IMR-90 (cell line): ENCODE measurements at regions not wholly inside any gene's neighbourhood (a gene's known extent, or its start where the extent isn't known, plus 50 kb on each side); places are given as distances from the start of the nearest gene placed in this dataset.

Experiments used
- ATAC-seq: fragments of 200-7000 bp; cut with Tn5 transposase; 2 replicates; pipeline ENCODE4 v1.9.1; 2020; ENCODE audit warnings: low read depth, mild to moderate bottlenecking, moderate library complexity
- BruUV-seq: library from RNA; stranded (reverse); fragments of 400-500 nt; replicated peaks from 2 replicates; lab custom pipeline; 2021; lab: Mats Ljungman, UMichigan
- CTCF ChIA-PET: fragments of 300-600 bp; formaldehyde crosslinking; extraction: SDS; loops from one replicate; lab custom pipeline; 2021; ENCODE audit warnings: antibody characterized with exemption; lab: Yijun Ruan, JAX
- POLR2A ChIA-PET: fragments of 300-600 bp; sonication (Branson Sonifier 250); formaldehyde crosslinking; loops from one replicate; lab custom pipeline; 2022; ENCODE audit warnings: antibody characterized with exemption; ENCODE audit not compliant: unreplicated experiment; lab: Charles Lee
- DNase-seq: peaks from one replicate; pipeline ENCODE4 v3.0.0; 2013
- H2AFZ ChIP-seq: replicated peaks from 2 replicates; pipeline ENCODE3; 2013; ENCODE audit warnings: low read length, mild to moderate bottlenecking; ENCODE audit not compliant: poor library complexity
- H2AK5ac ChIP-seq: 2 replicates; pipeline ENCODE4 v1.6.1; 2013; ENCODE audit warnings: low read depth, low read length, inconsistent platforms
- H2AK9ac ChIP-seq: replicated peaks from 2 replicates; pipeline ENCODE3; 2013; ENCODE audit warnings: mild to moderate bottlenecking, low read depth, low read length, moderate library complexity; ENCODE audit not compliant: poor library complexity
- H2BK120ac ChIP-seq: 2 replicates; pipeline ENCODE4 v1.6.1; 2013; ENCODE audit warnings: low read depth, low read length, inconsistent platforms
- H2BK15ac ChIP-seq: 3 replicates; pipeline ENCODE4 v1.6.1; 2013; ENCODE audit warnings: low read depth, low read length, inconsistent platforms
- H2BK20ac ChIP-seq: 2 replicates; pipeline ENCODE4 v1.6.1; 2013; ENCODE audit warnings: low read depth, mild to moderate bottlenecking, inconsistent platforms, low read length, moderate library complexity
- H2BK5ac ChIP-seq: 2 replicates; pipeline ENCODE4 v1.6.1; 2013; ENCODE audit warnings: mild to moderate bottlenecking, low read depth, low read length, inconsistent platforms; ENCODE audit not compliant: poor library complexity, severe bottlenecking
- H3K14ac ChIP-seq: replicated peaks from 2 replicates; pipeline ENCODE4 v1.6.1; 2013; ENCODE audit warnings: low read depth, low read length, inconsistent platforms
- H3K18ac ChIP-seq: 2 replicates; pipeline ENCODE4 v1.6.1; 2013; ENCODE audit warnings: low read depth, low read length, control low read depth
- H3K23ac ChIP-seq: 2 replicates; pipeline ENCODE4 v1.6.1; 2013; ENCODE audit warnings: low read depth, low read length, inconsistent platforms
- H3K27ac ChIP-seq: 2 replicates; pipeline ENCODE4 v1.5.1; 2013; ENCODE audit warnings: mild to moderate bottlenecking, control low read depth, low read length; ENCODE audit not compliant: insufficient read depth
- H3K27me3 ChIP-seq: 2 replicates; pipeline ENCODE4 v1.6.1; 2013; ENCODE audit warnings: low read length; ENCODE audit not compliant: control insufficient read depth, insufficient read depth
- H3K36me3 ChIP-seq: 2 replicates; pipeline ENCODE4 v1.6.1; 2013; ENCODE audit warnings: low read length, mixed read lengths; ENCODE audit not compliant: control insufficient read depth, insufficient read depth
- H3K4ac ChIP-seq: 2 replicates; pipeline ENCODE4 v1.6.1; 2013; ENCODE audit warnings: low read depth, low read length, inconsistent platforms
- H3K4me1 ChIP-seq: 2 replicates; pipeline ENCODE4 v1.6.1; 2013; ENCODE audit warnings: low read length, mixed read lengths; ENCODE audit not compliant: control insufficient read depth, insufficient read depth
- H3K4me2 ChIP-seq: 2 replicates; pipeline ENCODE4 v1.6.1; 2013; ENCODE audit warnings: low read depth, mild to moderate bottlenecking, control low read depth, low read length, moderate library complexity
- H3K4me3 ChIP-seq: 2 replicates; pipeline ENCODE4 v1.5.1; 2013; ENCODE audit warnings: low read depth, mild to moderate bottlenecking, control low read depth, low read length, moderate library complexity; ENCODE audit not compliant: insufficient read depth
- H3K56ac ChIP-seq: 2 replicates; pipeline ENCODE4 v1.6.1; 2013; ENCODE audit warnings: low read length, inconsistent platforms; ENCODE audit not compliant: insufficient read depth; ENCODE audit errors: extremely low read depth
- H3K79me1 ChIP-seq, 2 experiments: 2 replicates each; pipeline ENCODE4 v1.6.1; 2013; ENCODE audit warnings: low read length in 2 of 2, inconsistent platforms in 1 of 2, low read depth in 1 of 2
- H3K9ac ChIP-seq: 2 replicates; pipeline ENCODE4 v1.6.1; 2013; ENCODE audit warnings: low read depth, low read length, control low read depth
- H3K9me1 ChIP-seq: 2 replicates; pipeline ENCODE4 v1.6.1; 2013; ENCODE audit warnings: low read length, inconsistent platforms; ENCODE audit not compliant: insufficient read depth
- H3K9me3 ChIP-seq: 2 replicates; pipeline ENCODE4 v1.6.1; 2013; ENCODE audit warnings: low read length; ENCODE audit not compliant: control insufficient read depth, insufficient read depth
- H4K20me1 ChIP-seq: 2 replicates; pipeline ENCODE4 v1.6.1; 2013; ENCODE audit warnings: low read length, inconsistent platforms; ENCODE audit not compliant: insufficient read depth
- H4K5ac ChIP-seq: 2 replicates; pipeline ENCODE4 v1.6.1; 2013; ENCODE audit warnings: mild to moderate bottlenecking, low read depth, low read length, control low read depth
- H4K8ac ChIP-seq, 2 experiments: 2 replicates each; pipeline ENCODE4 v1.6.1; 2013; ENCODE audit warnings: low read depth in 2 of 2, low read length in 2 of 2, control low read depth in 1 of 2, inconsistent platforms in 1 of 2
- H4K91ac ChIP-seq: 2 replicates; pipeline ENCODE4 v1.6.1; 2013; ENCODE audit warnings: low read depth, low read length, inconsistent platforms; ENCODE audit not compliant: insufficient read depth
- BHLHE40 ChIP-seq: fragments of 150-350 bp; IDR thresholded peaks from 2 replicates; pipeline ENCODE4 v1.6.1; 2016; ENCODE audit warnings: mild to moderate bottlenecking, low read depth, low read length
- CEBPB ChIP-seq: IDR thresholded peaks from 2 replicates; pipeline ENCODE4 v1.6.1; 2012; ENCODE audit warnings: low read depth, low read length, improper control_type of control experiment
- CHD1 ChIP-seq: IDR thresholded peaks from 2 replicates; pipeline ENCODE4 v1.6.1; 2012; ENCODE audit warnings: low read depth, low read length, improper control_type of control experiment
- FOS ChIP-seq: fragments of 150-350 bp; IDR thresholded peaks from 2 replicates; pipeline ENCODE4 v1.6.1; 2016; ENCODE audit warnings: low read depth, low read length
- MAFK ChIP-seq: IDR thresholded peaks from 2 replicates; pipeline ENCODE4 v1.6.1; 2012; ENCODE audit warnings: low read depth, low read length, improper control_type of control experiment
- MAZ ChIP-seq: IDR thresholded peaks from 2 replicates; pipeline ENCODE4 v1.6.1; 2012; ENCODE audit warnings: low read depth, mild to moderate bottlenecking, low read length, improper control_type of control experiment, moderate library complexity, borderline replicate concordance
- MXI1 ChIP-seq: IDR thresholded peaks from 2 replicates; pipeline ENCODE4 v1.6.1; 2012; ENCODE audit warnings: low read depth, mild to moderate bottlenecking, low read length, moderate library complexity, borderline replicate concordance
- NFE2L2 ChIP-seq: fragments of 150-350 bp; IDR thresholded peaks from 2 replicates; pipeline ENCODE4 v1.6.1; 2016; ENCODE audit warnings: low read depth, mild to moderate bottlenecking, low read length
- POLR2A ChIP-seq: IDR thresholded peaks from 2 replicates; pipeline ENCODE4 v1.6.1; 2012; ENCODE audit warnings: mild to moderate bottlenecking, low read depth, low read length
- RAD21 ChIP-seq: IDR thresholded peaks from 2 replicates; pipeline ENCODE4 v1.6.1; 2012; ENCODE audit warnings: low read length, improper control_type of control experiment
- RCOR1 ChIP-seq: IDR thresholded peaks from 2 replicates; pipeline ENCODE4 v1.6.1; 2012; ENCODE audit warnings: mild to moderate bottlenecking, low read length, improper control_type of control experiment; ENCODE audit not compliant: insufficient replicate concordance
- RFX5 ChIP-seq: IDR thresholded peaks from 2 replicates; pipeline ENCODE4 v1.8.0; 2012; ENCODE audit warnings: low read depth, mild to moderate bottlenecking, low read length, moderate library complexity
- SMC3 ChIP-seq: fragments of 150-350 bp; IDR thresholded peaks from 2 replicates; pipeline ENCODE4 v1.6.1; 2016; ENCODE audit warnings: low read depth, mild to moderate bottlenecking, antibody characterized with exemption, low read length, moderate library complexity
- USF2 ChIP-seq: fragments of 150-350 bp; IDR thresholded peaks from 2 replicates; pipeline ENCODE4 v1.6.1; 2017; ENCODE audit warnings: mild to moderate bottlenecking, antibody characterized with exemption, low read length, low read depth
- WGBS, 2 experiments: methylation state at CpG; one replicate each; pipeline versions ENCODE4 v1.1.5 to v1.1.7; 2013; ENCODE audit warnings: missing lambda C conversion rate in 2 of 2; ENCODE audit not compliant: insufficient read length in 1 of 2; ENCODE audit errors: extremely low coverage in 2 of 2; 5-methylcytosine and 5-hydroxymethylcytosine counted together
- dilution Hi-C: fragments of 300-500 bp; cut with HindIII; formaldehyde crosslinking; loops from one replicate; pipeline ENCODE4 v1.14.3; 2018; ENCODE audit warnings: low sequenced_read_pairs; ENCODE audit not compliant: unreplicated experiment
- in situ Hi-C: fragments of 300-500 bp; cut with MboI; formaldehyde crosslinking; loops from 3 replicates; pipeline ENCODE4 v1.14.3; 2019; ENCODE audit warnings: low sequenced_read_pairs, inconsistent platforms, mixed read lengths
- intact Hi-C: fragments of 100-400 bp; cut with micrococcal nuclease; formaldehyde crosslinking; loops from 2 replicates; pipeline ENCODE4 v1.10.0; 2022
- TF ChIP-seq, protein P1 (sequence below): conservative IDR thresholded peaks from 2 replicates; pipeline ENCODE4 v1.5.1; 2012; ENCODE audit warnings: mild to moderate bottlenecking, low read depth, low read length, improper control_type of control experiment
- TF ChIP-seq, protein P2 (sequence below): fragments of 150-350 bp; IDR thresholded peaks from 2 replicates; pipeline ENCODE4 v1.6.1; 2016; ENCODE audit warnings: low read depth, mild to moderate bottlenecking, low read length, moderate library complexity, borderline replicate concordance

- dilution Hi-C loops, result no loop called here
- no peak overlapping the region for H4K91ac ChIP-seq
- no peaks in the 10 kb centered on the region for H3K36me3 ChIP-seq
- H4K5ac ChIP-seq, result no peak overlapping the region
- H3K23ac ChIP-seq, result no peak overlapping the region
- no peak overlapping the region for H2AK5ac ChIP-seq
- no peak overlapping the region for H3K4me3 ChIP-seq
- H4K20me1 ChIP-seq, result no peaks in the 10 kb centered on the region
- in situ Hi-C loops, result no loop called here
- TF ChIP-seq RAD21 (no peak), USF2 (no peak), FOS (no peak), CEBPB (no peak), CHD1 (no peak), RCOR1 (no peak), BHLHE40 (no peak), NFE2L2 (no peak), MAFK (no peak), MXI1 (no peak), SMC3 (no peak), MAZ (no peak), POLR2A (no peak), RFX5 (no peak)
- TF ChIP-seq, protein P1, sequence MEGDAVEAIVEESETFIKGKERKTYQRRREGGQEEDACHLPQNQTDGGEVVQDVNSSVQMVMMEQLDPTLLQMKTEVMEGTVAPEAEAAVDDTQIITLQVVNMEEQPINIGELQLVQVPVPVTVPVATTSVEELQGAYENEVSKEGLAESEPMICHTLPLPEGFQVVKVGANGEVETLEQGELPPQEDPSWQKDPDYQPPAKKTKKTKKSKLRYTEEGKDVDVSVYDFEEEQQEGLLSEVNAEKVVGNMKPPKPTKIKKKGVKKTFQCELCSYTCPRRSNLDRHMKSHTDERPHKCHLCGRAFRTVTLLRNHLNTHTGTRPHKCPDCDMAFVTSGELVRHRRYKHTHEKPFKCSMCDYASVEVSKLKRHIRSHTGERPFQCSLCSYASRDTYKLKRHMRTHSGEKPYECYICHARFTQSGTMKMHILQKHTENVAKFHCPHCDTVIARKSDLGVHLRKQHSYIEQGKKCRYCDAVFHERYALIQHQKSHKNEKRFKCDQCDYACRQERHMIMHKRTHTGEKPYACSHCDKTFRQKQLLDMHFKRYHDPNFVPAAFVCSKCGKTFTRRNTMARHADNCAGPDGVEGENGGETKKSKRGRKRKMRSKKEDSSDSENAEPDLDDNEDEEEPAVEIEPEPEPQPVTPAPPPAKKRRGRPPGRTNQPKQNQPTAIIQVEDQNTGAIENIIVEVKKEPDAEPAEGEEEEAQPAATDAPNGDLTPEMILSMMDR, result no peak
- TF ChIP-seq, protein P2, sequence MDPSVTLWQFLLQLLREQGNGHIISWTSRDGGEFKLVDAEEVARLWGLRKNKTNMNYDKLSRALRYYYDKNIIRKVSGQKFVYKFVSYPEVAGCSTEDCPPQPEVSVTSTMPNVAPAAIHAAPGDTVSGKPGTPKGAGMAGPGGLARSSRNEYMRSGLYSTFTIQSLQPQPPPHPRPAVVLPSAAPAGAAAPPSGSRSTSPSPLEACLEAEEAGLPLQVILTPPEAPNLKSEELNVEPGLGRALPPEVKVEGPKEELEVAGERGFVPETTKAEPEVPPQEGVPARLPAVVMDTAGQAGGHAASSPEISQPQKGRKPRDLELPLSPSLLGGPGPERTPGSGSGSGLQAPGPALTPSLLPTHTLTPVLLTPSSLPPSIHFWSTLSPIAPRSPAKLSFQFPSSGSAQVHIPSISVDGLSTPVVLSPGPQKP, result no peak
- intact Hi-C loops, result no loop called here
- H3K9ac ChIP-seq, result no peak overlapping the region
- no peak overlapping the region for H3K14ac ChIP-seq
- no peak overlapping the region for H2BK5ac ChIP-seq
- DNase-seq (no peak), ATAC-seq (no peak)
- no peak overlapping the region for H4K8ac ChIP-seq
- no peaks in the 10 kb centered on the region for H3K27me3 ChIP-seq
- no peak overlapping the region for H2BK120ac ChIP-seq
- H2AFZ ChIP-seq, result no peak overlapping the region
- peaks cover 2% of the 10 kb centered on the region; the same call in 1 of the 2 replicates for H3K4me1 ChIP-seq
- no peak overlapping the region for H3K4ac ChIP-seq
- H3K79me1 ChIP-seq, result no peaks in the 10 kb centered on the region
- H3K9me3 ChIP-seq, result peaks cover 2% of the 10 kb centered on the region; the same call in 1 of the 2 replicates
- WGBS, 2 experiments, result no CpG with 5 or more reads among the region's 4 CpGs
- H2BK20ac ChIP-seq, result no peak overlapping the region
- ChIA-PET CTCF (no interaction called here), POLR2A (no interaction called here)
- no peak overlapping the region for H3K27ac ChIP-seq
- H3K56ac ChIP-seq, result no peak overlapping the region
- H3K18ac ChIP-seq, result no peak overlapping the region
- no peaks in the 10 kb centered on the region for H3K9me1 ChIP-seq
- no peak overlapping the region for H3K4me2 ChIP-seq
- no peak overlapping the region for H2BK15ac ChIP-seq
- H2AK9ac ChIP-seq, result no peak overlapping the region
- BruUV-seq, result no TSS peak
These were observed 209.5 kb downstream of the TLE4 start for GRCh38 chr9:79781263-79781662.
